Fibroblast of peridontal ligament (primary cell): ENCODE measurements at regions not wholly inside any gene's neighbourhood (a gene's known extent, or its start where the extent isn't known, plus 50 kb on each side); places are given as distances from the start of the nearest gene placed in this dataset.
"Not testable (repeated sequence)": the region's sequence is repeated elsewhere in the genome, so short reads cannot be mapped to it uniquely, and the experiment has no call there.

Experiments
- DNase-seq: peaks from one replicate; pipeline ENCODE4 v3.0.0-alpha.2; 2010; ENCODE audit errors: extremely low read depth

DNA sequence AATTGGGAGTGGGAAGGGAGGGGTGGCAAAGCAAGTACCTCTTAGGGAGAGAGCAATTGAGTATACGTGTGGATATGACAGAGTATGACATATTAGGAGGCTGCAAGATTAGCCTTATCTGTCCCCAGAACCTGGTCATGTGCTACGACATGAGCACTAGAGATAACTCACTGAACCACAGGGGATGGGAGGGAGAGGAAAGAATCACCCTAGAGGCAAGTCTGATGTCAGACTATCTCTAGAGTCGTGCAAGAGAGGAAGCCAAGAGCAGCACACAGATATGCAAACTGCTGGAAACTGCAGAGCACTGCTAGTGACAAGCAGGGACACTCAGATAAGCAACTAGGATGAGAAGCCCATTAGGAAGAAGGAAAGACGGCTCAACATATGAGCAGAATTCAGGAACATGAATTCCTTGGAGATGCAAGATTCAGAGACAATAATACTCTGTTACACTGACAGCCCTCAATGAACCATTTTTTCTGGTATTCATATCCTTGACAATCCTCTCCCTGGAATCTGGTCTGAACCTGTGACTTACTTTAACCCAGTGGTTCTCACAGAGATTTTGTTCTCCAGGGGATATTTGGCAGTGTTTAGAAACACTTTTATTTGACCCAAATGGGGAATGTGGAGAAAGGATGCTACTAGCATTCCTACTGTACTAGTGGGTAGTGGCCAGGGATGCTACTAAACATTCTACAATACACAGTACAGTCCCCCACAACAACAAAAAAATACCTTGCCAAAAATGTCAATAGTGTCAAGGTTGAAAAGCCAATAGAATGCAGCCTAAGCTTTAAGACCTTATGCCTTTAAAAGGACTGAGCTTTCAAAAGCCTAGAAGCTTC, 84.0 kb upstream of the BMP2K start:
- DNase-seq, result no peak

DNA sequence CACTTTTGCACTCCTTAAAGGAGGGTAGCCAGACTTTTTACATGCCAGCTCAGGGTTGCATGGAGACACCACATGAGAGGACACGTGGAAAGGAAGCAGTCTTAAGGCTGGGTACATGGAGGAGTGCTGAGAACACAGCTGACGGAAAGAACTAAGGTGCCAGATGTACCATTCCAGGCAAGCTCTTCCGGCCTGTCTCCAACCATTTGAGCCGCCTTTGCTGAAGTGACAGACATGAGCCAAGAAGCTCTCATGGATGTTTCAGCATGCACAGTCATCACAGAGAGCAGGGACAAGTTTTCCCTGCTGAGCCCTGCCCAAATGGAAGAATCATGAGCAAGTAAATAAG, 83.4 kb upstream of the BMP2K start:
- DNase-seq, result no peak

DNA sequence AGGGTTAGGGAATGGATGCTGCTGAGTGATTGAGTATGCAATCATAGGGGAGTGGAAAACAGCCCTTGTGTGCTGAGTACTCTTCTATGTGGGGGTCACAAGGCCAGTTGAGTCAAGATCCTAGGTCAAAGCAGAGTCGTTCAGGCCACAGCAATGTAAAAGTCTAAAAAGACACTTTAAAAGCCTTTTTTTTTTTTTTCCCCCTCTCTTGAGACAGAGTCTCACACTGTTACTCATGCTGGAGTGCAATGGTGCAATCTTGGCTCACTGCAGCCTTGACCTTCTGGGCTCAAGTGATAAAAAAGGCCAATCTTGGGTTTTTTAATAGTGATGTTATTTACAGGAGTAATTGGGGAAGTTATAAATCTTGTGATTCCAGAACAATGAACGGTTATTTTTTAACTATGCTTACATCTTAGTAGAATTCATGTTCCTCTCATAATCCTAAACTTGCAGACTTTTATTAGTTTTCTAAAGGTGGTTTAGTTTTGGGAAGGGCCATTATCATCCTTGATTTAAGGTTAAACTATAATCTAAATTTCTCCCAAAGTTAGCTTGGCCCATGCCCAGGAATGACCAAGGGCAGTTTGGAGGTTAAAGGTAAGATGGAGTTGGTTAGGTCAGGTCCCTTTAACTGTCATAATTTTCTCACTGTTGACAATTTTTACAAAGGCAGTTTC, 82.2 kb upstream of the BMP2K start:
- DNase-seq, result peak; percentile 42

DNA sequence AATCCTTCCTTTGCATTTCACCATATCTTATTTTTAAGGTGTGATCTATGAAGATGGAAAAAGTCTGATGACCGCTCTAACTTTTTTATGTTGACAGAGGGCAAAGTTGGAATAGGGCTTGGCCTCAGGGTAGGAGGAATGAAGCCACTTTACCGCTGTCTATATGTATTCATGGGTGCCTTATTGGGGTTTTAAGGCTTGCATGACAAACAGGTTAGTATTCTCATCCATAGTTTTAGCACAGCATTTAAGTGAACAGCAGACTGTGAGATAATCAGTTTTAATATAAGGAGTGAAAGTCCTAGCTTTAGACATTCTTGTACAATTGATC, 81.7 kb upstream of the BMP2K start:
- no peak for DNase-seq

DNA sequence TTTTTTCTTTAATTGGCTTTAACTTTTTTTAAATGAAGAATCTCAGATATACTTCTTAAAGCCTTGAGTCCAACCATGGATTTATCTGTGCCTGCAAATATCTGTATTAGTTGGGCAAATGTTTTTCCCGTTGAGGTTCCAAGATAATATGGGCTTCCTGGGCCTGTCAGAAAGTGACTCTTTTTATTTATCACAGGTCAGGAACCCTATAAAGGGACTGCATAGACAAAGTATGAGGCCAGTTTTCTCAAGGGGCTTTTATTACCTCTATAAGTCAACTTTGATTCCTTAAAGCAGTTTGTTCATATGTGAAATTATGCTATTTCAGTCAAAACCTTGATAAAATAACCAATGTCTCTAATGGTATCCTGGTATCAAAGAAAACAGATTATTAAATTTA, 80.2 kb upstream of the BMP2K start:
- DNase-seq, result no peak

DNA sequence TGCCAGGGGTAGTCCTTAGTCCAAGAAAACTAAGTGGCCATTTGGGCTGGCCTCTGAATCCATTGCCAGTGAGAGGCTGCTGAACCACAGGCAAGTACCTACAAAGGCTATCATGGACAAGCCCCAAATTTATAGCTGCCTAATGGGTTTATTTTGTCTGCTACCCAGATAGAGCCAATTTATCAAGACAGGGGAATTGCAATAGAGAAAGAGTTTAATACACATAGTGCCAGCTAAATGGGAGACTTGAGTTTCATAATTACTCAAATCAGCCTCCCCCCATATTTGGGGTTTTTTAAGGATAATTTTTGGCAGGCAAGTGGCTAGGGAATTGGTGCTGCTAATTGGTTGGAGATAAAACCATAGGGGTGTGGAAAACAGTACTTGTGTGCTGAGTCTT, 73.1 kb upstream of the BMP2K start:
- DNase-seq, result no peak

DNA sequence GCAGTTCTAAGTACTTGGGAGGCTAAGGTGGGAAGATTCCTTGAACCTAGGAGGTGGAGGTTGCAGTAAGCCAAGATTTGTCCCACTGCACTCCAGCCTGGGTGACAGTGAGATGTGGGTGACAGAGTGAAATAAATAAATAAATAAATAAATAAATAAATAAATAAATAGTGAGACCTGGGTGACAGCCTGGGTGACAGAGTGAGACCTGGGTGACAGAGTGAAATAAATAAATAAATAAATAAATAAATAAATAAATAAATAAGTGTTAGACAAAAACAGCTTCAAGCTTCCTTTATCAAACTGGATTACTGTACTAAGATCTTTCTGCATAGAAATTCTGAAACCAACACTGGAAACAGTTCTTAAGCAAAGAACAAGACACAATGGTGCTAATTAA, 71.8 kb upstream of the BMP2K start:
- DNase-seq, result no peak

DNA sequence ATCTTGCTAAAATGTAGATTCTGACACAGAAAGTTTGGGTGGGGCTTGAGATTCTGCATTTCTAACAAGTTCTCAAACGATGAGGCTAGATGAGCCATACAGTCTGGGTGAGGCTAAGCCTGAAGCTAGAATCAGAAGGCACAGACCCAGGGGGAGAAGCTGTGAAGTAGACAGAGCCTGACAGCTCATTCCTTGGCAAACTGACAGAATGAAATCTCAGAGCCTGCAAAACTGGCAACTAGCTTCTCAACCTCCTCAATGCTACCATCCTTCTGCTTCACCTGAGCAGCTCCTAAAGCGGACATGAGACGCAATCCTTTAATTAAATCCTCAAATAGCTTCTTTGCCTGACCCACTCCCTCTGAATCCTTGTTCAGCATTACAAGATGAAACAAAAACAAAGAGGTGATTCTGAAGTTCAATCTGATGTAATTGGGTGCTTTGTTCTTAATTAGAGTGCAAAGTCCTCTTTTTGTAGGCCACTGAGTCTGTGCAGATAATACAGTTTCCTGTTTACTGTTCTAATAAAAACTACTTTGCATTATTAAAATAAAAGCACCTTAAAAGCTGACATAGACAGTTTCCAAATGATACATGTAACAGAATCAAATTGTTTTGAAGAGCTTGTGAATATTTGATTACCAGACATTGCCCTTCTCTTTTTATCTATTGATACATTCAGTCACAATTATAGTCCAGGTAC, 71.0 kb upstream of the BMP2K start:
- DNase-seq, result peak; percentile 85

DNA sequence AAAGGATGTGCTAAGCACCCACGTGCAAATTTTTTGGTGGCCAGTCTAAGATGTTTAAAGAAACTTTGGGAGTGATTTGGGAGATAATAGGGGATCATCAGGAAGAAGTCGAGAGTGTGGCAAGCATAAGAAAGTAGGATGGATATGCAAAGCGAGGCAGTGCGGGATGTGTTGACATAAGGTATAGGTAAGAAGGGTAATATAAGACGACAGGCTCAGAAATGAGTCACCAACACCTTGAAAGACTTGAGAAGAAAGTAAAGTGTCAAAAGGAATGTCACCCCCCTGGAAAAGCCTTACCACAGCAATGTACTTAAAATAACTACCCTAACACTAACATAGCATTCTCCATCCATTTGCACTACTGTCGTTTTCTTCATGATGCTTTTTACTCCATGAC, 69.8 kb upstream of the BMP2K start:
- DNase-seq, result no peak

DNA sequence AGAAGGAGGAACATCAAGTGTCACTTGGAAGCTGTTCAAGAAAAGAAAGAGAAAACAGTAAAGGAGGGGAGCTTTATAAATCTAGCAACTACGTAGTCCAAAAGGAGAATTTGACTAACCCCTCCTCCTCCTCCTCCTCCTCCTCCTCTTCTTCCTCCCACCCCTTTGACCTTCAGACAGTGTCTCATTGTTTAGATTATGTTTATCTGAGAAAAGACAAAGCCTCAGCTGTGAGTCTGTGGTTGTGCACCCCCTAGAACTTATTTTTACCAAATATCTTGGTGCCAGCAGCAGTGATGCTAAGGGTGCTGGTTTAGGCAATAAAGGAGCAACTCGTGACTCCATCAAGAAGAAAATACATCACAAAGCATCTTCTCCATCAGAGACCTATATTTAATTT, 68.9 kb upstream of the BMP2K start:
- no peak for DNase-seq

DNA sequence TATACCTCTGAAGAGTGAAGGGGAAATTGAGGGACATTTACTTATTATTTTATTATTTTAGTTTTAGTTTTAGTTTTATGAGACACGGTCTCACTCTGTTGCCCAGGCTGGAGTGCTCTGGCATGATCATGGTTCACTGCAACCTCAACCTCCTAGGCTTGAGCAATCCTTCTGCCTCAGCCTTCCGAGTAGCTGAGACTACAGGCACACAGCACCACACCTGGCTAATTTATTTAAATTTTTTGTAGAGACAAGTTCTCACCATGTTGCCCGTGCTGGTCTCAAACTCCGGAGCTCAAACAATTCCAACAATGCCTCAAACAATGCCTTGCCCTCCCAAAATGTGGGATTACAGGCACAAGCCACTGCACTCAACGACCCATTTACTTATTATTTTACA, 68.4 kb upstream of the BMP2K start:
- DNase-seq, result no peak

DNA sequence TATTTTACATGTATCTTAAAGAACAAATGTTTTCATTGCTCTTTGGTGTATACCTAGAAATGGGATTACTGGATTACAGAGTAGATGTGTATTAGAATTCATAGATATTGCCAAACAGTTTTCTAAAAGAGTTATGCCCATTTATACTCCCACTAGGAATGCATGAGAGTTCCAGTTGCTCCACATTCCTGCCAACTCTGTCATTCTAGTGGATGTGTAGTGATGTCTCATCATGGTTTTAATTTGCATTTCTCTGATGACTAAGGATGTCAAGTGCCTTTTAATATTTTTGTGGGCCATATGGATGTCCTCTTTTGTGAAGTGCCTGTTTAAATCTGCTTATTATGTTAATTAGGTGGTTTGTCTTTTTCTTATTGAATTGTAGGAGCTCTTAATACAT, 65.6 kb upstream of the BMP2K start:
- peak; percentile 28 for DNase-seq

DNA sequence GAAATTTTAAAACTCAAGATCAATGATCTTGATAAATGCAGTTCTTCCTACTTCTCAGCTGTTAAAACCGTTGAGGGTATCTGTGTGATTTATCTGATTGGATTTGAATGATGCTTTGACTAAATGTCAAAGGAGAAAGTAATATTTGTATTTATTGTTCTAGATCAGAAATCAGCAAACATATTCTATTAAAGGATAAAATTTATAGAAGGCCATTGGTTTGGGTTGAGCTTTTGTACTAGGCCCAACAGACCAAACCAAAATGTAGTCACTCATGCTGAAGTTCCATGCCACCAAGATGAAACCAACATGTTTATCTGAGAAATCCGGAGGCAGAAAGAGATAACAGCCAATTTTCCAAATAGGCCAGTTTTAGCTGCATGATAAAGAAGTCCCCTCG, 64.5 kb upstream of the BMP2K start:
- no peak for DNase-seq

DNA sequence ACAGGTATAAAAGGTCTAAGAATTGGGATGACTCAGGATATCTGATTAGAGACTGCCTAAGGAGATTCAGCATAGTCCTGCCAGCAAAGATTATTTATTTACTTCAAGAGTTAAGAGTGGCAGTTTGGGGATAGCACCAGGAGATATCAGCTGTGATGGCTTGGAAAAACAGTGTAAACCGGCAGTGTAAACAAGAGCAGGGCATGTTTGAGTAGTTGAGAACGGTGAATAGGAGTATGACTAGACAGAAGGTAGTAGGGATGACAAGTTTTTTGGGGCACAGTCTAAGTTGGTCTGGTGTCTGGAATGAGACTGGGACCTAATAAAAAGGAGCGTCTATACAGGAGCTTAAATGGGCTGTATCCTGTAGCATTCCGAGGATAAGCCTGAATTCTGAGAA, 61.6 kb upstream of the BMP2K start:
- DNase-seq, result not testable (repeated sequence)

DNA sequence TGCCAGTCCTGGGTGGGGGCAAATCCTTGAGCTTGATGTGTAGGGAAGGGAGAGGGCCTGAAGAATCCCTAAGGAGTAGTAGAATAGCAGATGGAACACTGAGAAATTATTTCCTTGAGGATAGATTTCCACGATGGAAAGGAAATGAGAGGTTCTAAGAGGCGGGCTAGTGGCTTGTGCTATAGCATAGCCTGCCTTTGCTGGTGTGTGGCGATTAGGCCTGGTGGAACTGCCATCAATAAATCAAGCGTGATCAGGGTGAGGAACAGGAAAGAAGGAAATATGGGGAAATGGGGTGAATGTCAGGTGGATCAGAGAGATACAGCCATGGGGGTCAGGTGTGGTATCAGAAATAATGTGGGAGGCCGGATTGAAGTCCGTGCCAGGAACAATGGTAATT, 60.8 kb upstream of the BMP2K start:
- DNase-seq, result not testable (repeated sequence)

DNA sequence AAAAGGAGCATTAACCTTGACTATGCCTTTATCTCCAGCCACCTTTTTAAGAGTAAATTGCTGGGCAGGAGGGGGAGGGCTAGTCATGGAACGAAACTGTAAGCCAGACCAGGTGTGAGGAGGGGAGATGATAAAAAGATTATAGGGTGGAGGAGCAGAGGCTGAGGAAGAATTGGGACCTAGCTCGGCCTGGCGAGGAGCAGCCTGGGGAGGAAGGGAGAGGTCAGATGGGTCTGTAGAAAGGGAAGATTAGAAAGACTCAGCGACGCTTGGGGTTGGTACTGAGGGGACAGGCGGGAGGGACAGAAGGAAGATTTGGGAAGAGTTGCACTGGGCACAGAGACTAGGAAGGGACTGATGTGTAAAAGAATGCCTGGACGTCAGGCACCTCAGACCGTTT, 58.4 kb upstream of the BMP2K start:
- DNase-seq, result not testable (repeated sequence)

DNA sequence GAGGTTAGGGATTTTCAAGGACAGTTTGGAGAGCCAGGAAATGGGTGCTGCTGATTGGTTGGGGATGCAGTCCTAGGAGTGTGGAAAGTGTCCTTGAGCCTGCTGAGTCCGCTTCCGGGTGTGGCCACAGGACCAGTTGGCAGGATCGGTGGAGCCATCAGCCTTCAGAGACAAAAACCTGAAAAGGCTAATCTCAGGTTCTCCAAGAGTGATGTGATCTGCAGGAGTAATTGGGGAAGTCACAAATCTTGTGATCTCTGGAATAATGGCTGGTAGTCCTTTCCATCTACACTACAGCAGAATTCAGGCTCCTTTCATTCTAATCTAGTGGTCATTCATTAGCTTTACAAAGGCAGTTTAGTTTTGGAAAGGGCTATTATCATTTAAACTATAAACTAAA, 55.9 kb upstream of the BMP2K start:
- no peak for DNase-seq

DNA sequence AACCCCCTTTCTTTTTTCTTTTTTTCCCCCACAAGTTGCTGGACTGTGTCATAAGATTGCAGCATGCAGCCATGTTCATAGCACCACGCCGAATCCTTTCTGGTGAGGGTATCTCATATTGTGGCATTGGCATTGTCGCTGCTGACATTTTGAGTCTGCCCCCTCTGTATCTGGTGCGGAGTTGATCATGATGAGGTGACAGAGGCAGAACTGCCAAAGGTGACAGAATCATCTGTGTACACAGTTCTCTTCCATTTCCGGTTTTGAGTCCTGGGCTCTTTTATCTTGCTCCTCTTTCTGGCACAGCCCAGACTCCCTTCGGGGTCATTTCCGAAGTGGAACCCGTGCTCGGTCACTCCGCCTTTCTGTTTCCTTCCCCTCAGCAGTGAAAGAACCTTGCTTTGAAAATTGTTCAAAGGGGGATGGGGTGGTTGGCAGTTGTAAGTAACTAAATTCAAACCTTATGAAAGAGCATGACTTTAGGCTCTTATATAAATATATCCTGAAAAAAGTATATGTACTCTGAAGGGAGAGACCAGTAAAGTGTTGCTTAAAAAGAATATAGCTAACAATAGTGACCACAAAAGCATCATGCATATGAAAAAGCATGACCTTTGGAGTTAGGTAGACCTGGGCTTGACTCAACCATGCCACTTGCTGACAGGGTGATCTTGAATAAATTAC, 55.0 kb upstream of the BMP2K start:
- no peak for DNase-seq

DNA sequence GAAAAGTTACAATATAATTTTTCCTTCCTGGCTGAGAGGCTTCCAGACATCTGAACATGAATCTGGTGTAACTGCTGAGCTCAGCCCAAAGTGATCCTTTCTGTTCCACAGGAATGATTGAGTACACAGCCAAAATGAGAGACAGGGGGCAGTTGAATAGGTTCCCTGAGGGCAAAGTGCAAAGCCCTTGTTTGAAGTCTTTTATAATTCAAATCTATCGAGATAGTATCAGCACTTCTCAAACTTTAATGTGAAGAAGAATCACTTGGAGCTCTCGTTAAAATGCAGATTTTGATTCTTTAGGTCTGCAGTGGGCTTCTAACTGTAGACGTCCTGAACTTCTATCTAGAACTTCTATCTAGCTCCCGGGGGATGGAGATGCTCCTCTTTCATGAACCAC, 54.4 kb upstream of the BMP2K start:
- no peak for DNase-seq

DNA sequence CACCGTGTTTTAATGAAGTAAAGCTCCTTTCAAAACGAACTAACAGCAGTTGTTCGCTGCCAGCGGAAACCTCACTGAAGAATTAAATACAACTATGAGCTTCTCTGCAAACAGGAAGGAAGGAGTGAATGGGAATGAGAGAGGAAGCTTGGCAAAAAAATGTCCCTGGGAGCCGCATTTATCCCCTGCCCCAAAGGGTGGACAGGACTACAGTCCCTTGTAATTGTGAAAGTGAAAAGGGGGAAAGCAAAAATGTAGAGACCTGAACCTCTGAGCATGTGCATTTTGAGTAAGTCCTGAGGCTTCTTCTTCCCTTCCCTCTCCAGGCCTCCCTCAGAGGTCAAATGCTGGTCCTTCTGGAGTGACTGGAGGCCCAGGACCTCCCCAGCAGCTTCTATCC, 53.8 kb upstream of the BMP2K start:
- no peak for DNase-seq

DNA sequence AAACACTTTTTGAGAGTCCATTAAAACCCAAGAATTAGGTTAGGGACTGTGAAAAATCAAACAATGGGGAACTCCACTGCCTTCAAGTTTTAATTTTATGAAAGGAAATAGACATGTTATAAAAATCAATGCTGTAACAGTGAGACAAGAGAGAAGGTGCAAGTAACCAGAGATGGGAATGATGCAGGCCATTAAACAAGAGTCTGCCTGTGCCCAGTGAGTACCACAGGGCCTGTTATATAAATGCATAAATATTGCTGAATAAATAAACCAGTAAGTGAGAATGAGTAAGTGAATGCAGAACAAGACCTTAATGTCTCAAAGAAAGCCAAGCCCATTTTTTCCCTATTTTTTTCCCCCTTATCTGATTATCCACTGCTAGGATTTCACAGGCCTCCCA, 53.3 kb upstream of the BMP2K start:
- DNase-seq, result no peak
